GM10266 (cell line): ENCODE measurements at regions not wholly inside any gene's neighbourhood (a gene's known extent, or its start where the extent isn't known, plus 50 kb on each side); places are given as distances from the start of the nearest gene placed in this dataset.
A peak's percentile ranks its signal among the peaks of the same experiment; 100 is the strongest.
"Not testable (repeated sequence)": the region's sequence is repeated elsewhere in the genome, so short reads cannot be mapped to it uniquely, and the experiment has no call there.

ENCODE experiments used
- DNase-seq: peaks from one replicate; pipeline ENCODE4 v3.0.0; 2012; ENCODE audit errors: extremely low spot score
- TF ChIP-seq, protein P1 (sequence below): IDR thresholded peaks from 2 replicates; pipeline ENCODE4 v1.5.1; 2012; ENCODE audit warnings: mild to moderate bottlenecking, low read depth; ENCODE audit not compliant: control insufficient read depth, insufficient read depth; ENCODE audit errors: missing control alignments

DNA sequence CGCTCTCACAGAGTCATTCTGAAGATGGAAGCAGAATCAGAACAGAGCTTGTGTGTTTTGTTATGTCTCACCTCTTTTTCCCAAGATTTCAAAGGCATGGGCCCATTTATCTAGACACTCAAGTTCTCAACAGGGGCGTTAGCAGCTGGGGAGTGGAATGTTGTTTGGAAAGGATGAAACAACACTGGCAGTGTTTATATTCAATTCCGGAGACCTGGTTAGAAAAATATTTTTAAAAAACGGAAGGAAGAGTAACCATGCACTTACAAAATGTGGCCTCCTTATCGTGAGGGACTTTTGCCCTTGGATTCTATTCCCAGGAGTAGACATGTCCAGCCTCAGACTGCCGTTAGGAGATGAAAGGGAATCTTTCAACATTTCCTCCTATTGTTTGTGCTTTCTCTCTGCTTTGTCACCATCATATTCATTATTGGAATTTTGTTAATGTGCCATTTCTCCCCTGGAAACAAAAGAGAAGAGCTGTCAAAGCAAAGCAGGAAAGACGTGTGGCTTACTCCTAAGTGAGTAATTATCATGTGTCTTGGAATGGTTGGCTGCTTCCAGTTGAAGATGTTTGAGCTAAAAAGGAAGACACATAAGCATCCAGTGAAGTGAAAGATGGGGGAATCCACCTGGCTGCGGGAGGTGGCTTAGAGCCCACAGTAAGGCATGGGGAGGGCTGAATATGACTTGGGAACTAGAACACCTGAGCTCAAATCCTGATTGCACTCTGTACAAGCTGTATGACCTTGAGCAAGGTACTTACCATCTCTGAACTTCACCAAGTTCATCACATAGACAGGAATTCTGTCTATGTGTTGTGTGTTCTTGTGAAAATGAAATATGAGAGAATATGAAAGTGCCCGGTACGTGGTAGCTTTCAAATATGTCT is 71.7 kb upstream of the JUN start:
- no peak for DNase-seq
- TF ChIP-seq, protein P1, sequence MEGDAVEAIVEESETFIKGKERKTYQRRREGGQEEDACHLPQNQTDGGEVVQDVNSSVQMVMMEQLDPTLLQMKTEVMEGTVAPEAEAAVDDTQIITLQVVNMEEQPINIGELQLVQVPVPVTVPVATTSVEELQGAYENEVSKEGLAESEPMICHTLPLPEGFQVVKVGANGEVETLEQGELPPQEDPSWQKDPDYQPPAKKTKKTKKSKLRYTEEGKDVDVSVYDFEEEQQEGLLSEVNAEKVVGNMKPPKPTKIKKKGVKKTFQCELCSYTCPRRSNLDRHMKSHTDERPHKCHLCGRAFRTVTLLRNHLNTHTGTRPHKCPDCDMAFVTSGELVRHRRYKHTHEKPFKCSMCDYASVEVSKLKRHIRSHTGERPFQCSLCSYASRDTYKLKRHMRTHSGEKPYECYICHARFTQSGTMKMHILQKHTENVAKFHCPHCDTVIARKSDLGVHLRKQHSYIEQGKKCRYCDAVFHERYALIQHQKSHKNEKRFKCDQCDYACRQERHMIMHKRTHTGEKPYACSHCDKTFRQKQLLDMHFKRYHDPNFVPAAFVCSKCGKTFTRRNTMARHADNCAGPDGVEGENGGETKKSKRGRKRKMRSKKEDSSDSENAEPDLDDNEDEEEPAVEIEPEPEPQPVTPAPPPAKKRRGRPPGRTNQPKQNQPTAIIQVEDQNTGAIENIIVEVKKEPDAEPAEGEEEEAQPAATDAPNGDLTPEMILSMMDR: no peak

DNA sequence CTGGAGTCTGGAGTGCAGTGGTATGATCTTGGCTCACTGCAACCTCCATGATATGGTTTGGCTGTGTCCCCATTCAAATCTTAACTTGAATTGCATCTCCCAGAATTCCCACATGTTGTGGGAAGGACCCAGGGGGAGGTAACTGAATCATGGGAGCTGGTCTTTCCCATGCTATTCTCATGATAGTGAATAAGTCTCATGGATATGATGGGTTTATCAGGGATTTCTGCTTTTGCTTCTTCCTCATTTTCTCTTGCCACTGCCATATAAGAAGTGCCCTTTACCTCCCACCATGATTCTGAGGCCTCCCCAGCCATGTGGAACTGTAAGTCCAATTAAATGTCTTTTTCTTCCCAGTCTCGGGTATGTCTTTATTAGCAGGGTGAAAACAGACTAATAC is 72.4 kb upstream of the JUN start:
- not testable (repeated sequence) for DNase-seq

DNA sequence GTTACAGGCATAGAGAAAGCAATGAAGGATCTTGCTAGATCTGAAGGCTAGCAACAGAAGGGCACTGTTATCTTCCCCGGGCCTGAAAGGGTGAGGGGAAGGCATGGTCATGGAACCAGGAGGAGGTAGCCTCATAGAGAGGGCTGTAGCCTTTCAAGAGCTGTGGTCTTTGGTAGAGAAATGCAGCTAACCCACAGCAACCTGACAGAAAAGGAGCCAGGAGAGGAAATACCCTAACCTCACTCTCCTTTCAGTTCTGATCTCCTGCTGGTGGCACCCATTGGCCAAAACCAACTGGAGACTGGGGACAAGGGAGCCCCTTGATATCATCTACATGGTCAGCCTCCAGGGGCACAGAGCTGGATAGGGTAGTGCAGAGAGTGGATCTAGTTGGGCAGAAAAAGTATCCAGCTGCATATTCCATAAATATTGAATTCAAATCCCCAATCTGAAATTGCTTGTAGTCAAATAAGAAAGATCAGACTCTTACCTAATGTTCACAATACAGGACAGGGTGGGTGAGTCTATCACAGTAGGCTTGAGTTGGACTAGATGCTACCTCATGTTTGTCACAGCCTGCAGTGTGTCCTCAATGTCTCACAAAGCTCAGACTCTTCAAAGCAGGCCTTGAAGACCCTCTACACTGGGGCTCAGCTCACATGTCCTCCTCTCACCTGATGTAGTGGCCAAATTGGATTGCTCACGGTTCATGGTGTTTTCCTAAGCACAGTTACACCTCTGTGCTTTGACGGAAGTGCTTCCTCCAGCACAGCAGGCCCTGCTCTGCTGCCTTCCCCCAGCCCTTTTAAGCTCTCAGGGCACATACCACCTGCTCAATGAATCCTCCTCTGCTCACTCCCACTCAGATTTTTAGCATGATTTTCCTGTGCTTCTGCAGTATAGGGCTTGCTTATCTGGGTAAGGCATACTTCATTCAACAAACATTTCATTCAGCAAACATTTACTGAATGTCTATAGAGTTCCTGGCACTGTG is 74.1 kb upstream of the JUN start:
- DNase-seq: peak; percentile 29
- TF ChIP-seq, protein P1: no peak

DNA sequence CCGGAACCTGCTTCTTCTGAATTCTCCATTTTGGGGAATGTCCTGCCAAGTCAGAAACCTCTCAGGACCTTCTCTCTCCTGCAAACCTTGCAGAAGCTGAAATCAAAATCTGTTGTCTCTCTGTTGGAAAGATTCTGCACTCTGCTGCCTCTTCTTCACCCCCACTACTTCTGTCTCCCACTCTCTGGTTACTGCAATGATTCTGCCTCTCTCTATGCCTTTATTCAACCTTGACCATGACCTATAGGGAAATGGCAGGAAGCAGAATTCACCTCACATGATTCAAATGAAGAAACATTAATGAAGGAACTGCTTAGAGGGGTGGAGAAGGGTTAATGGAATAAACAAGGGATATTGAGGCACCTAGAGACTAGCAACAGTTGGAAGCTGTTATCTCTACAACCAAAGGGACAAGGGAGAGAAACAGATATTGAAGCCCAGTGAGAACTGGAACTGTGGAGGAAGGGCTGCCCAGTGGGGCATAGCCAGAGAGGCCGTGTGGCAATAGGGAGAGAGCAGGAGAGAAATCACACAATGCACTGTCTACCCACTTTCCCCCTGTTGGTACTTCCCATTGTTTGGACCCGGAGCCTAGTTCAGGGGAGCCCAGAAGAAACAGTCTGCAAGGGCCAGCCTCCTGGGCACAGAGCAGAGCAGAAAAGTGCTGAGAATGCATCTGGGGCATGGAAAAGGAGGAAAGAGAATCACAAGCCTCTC is 76.1 kb upstream of the JUN start:
- no peak for DNase-seq
- TF ChIP-seq, protein P1: no peak

DNA sequence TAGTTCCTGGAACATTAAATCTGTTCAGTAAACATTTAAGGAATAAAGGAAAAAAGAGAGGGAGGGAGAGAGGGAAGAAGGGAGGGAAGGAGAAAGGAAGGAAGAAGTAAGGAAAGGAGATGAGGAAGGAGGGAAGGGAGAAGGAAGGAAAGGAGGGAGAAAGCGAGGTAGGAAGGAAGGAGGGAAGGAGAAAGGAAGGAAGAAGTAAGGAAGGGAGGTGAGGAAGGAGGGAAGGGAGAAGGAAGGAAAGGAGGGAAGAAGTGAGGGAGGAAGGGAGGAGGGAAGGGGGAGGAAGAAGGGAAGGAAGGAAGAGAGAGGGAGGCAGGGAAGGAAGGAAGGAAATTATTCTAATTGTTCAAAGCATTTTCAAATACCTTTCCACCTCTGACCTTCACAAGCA is 77.2 kb upstream of the JUN start:
- DNase-seq: no peak
- TF ChIP-seq, protein P1: no peak

DNA sequence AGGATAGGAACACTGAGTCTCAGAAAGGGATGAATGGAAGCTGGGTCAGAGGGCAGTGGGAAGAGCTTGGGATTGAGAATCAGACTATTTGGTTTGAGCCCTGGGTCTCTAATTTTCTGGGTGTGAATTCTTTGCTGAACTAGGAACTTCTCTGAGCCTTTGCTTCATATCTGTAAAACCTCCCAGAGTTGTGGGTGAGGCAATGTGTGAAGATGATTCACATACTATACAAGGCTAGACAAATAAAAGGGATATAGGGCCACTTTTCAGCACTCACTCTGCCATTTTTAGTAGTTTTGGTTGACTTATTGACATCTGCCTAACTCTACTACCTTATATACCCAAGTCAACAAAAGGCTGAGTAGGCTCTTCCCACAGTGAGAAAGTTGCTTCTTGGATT is 77.7 kb upstream of the JUN start:
- TF ChIP-seq, protein P1: no peak
- no peak for DNase-seq

DNA sequence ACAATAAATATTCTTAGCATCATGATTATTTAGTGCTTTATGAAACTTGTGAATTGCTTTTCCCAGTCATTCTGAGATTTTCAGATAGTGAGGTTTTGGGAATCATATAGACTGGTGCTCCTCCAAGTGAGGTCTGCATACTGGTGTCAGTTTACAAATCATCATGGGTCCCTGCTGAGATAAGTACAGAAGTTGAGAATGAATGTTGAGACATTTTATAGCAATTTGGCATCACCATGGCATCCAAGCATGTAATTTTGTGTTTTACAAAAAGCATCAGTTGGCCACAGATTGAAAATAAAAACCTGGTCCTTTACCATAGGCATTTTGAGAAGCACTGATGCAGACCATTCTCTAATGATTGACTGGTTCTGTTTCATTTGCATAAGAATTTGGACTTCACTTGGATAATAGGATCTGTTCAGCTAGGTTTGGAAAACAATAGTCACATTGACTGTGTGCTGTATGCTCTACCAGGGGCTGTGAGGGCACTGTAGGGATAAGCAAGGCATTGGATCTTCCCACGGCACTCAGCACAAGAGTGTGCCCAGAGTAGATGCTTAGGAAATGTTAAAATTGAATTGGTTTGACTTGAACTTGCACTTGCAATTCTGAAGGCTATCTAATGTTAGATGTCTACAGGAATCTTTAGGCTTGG is 79.0 kb upstream of the JUN start:
- TF ChIP-seq, protein P1: no peak
- DNase-seq: no peak
